ENCODE measurements at regions not wholly inside any gene's neighbourhood (a gene's known extent, or its start where the extent isn't known, plus 50 kb on each side); places are given as distances from the start of the nearest gene placed in this dataset.
"Not testable (repeated sequence)": the region's sequence is repeated elsewhere in the genome, so short reads cannot be mapped to it uniquely, and the experiment has no call there.

GRCh38 chr6:30807566-30807965, 63.2 kb upstream of the IER3 start:
- not testable (repeated sequence) for DNase-seq (ENCODE audit: low read depth in 2 of 2)

DNA sequence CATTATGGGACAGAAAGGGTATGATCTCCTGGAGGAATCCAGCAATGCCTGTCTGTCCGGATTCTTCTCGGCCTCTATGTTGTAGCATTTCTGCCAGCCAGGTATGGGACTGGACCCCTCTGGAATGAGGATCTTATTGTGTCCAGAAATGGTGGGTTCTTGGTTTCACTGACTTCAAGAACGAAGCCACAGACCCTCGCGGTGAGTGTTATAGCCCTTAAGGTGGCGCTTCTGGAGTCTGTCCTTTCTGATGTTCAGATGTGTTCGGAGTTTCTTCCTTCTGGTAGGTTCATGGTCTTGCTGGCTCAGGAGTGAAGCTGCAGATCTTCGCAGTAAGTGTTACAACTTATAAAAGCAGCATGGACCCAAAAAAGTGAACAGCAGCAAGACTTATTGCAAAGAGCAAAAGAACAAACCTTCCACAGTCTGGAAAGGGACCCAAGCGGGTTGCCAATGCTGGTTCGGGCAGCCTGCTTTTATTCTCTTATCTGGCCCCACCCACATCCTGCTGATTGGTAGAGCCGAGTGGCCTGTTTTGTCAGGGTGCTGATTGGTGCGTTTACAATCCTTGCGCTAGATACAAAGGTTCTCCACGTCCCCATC, 62.3 kb upstream of the IER3 start:
- DNase-seq (ENCODE audit: low read depth in 2 of 2), result no peak

DNA sequence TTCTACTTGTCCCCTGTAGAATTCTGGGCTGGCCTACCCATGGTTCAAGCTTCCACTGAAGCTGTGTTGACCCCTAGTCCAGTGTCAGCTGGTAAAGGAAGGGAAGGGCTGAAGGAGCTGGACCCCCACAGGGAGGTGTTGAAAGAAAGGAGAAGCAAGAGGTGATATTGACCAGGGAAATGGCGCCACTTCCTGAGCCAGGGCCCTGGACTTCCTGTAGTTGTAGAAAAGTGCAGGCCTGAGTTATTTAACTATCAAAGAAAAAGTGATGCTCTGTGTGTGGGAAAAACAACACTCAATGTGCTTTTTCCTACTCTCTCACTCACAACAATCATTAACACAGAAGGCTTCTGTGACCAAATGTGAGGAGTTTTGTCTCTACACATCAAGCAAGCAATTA, 60.0 kb upstream of the IER3 start:
- peak in 1 of 2 donors; percentile 51 for DNase-seq (ENCODE audit: low read depth in 2 of 2)

DNA sequence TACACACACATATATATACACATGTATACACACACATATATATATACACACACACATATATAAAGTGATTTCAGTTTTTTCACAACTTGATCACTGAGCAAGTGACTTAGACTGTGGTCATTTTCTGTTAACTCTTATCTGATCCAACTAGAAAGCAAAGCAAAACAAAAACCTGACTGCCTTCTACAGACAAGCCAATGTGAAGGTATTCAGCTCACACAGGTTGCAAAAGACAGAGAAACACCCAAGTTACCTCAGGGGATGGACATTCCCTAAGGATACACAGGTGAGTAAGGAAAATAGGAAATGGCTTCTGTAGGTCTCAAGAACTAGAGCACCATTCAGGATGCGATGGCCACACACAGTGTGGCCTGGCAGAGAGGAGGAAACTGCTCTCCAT, 58.4 kb upstream of the IER3 start:
- no peak for DNase-seq (ENCODE audit: low read depth in 2 of 2)

GRCh38 chr6:30801950-30802349, 57.6 kb upstream of the IER3 start:
- no peak for DNase-seq (ENCODE audit: low read depth in 2 of 2)

- DNase-seq (ENCODE audit: low read depth in 2 of 2), result peak; percentile 82 to 97
These were observed 56.5 kb upstream of the IER3 start for GRCh38 chr6:30800871-30801270.

DNA sequence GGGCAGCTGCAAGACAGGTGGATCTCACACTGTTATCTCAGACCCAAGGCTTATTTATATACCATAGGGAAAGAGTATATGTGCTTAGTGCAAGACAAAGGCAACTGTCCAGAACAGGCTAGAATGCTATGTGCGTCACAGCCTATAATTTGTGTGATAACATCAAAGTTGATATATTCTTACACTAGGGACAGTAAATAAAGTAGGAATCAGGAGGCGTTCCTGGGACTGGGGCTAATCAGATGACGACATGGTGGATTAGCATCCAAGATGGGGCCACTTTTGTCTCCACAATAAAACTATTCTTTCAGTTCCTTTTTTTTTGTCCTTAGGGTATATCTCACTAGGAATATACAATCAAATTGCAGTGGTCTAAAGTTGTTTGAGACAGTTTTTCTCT, 54.9 kb upstream of the IER3 start:
- no peak for DNase-seq (ENCODE audit: low read depth in 2 of 2)

- DNase-seq (ENCODE audit: low read depth in 2 of 2), result no peak
These were observed 54.1 kb upstream of the IER3 start for GRCh38 chr6:30798494-30798893.

GRCh38 chr6:30795549-30796293, 51.4 kb upstream of the IER3 start:
- no peak for DNase-seq (ENCODE audit: low read depth in 2 of 2)
